ENCODE measurements at regions not wholly inside any gene's neighbourhood (a gene's known extent, or its start where the extent isn't known, plus 50 kb on each side); places are given as distances from the start of the nearest gene placed in this dataset.
A peak's percentile ranks its signal among the peaks of the same experiment; 100 is the strongest.

DNA sequence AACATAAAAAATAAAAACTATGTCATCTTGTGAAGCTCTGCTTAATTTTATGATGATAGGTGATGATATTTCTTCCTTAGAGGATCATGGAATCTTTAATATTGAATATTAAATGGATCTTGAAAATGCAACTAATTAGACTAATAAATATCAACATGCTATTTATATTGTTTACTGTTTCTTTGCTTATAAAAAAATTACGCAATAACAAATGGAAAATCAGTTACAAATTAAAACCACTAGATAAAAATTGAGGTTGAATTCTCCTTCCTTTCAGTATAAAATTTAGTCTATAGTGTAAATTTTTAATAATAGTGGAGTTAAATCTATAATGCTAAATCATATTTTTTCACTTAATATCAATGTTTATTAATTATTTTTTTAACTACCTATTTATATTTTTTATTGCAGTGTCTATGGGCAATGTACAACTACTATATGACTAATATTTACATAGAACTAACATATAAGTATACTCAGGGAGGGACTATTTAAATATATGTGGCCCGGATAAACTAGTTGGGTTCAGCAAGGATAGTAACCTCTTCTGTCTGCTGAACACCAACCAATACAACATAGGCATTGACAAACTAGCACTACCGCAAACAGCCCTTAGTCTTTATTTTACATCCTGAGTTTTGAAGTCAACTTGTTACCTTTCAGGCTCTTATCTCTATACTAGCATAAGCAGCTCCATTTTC, 628.0 kb downstream of the EFNB2 start:
- Histone ChIP-seq H2AFZ (ENCODE audit: low read depth, low read length) (no peak overlapping the region), H3K27ac (ENCODE audit: low read length) (no peak overlapping the region), H3K27me3 (ENCODE audit: insufficient read depth, low read length, poor library complexity) (no peaks in the 10 kb centered on the region), H3K4me2 (ENCODE audit: insufficient read depth, low read length) (peak overlapping the region; percentile 65; the same call in 1 of the 2 replicates), H3K79me2 (ENCODE audit: insufficient read depth, low read length) (no peaks in the 10 kb centered on the region), H3K36me3 (ENCODE audit: insufficient read depth, low read length) (no peaks in the 10 kb centered on the region), H3K9ac (ENCODE audit: low read depth, low read length) (no peak overlapping the region), H3K4me1 (ENCODE audit: insufficient read depth, low read length) (peaks cover 25% of the 10 kb centered on the region), H4K20me1 (ENCODE audit: insufficient read depth, low read length) (no peaks in the 10 kb centered on the region), H3K9me3 (ENCODE audit: insufficient read depth, low read length, severe bottlenecking) (no peaks in the 10 kb centered on the region), H3K4me3 (ENCODE audit: low read depth in 1 of 2, low read length in 2 of 2) (no peak overlapping the region; a peak in 1 of 4 replicates)
- TF ChIP-seq CTCF (IDR thresholded peaks at IDR 0.05; ENCODE audit: borderline replicate concordance, extremely low read depth, low read length, poor library complexity, severe bottlenecking), result no peak
- no peak for TF ChIP-seq EZH2 (IDR thresholded peaks at IDR 0.05; ENCODE audit: borderline replicate concordance, low read depth, low read length, severe bottlenecking)
- ATAC-seq (ENCODE audit: insufficient read depth, low read depth) (no peak), DNase-seq (no peak)

DNA sequence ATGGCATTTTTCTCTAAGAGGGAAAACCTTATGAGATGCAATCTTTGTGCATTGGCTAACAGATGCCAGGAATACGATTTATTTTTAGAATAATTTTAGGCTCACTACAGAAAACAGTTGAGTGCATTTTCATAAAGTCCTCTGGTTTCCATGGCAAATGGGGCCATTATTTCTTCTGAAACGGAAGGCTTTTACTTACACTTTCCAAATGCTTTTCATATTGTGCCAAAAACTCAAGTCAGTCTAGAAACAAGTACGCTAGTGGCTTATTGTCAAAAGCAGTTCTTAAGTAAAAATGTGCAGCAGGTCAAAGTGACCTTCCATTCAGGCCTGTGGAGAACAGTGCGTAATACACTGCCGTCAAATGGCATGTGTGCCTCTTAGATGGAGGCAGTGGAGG, 628.7 kb downstream of the EFNB2 start:
- Histone ChIP-seq H3K4me3 (ENCODE audit: low read depth in 1 of 2, low read length in 2 of 2) (no peak overlapping the region), H3K9me3 (ENCODE audit: insufficient read depth, low read length, severe bottlenecking) (no peaks in the 10 kb centered on the region), H3K27me3 (ENCODE audit: insufficient read depth, low read length, poor library complexity) (no peaks in the 10 kb centered on the region), H3K4me2 (ENCODE audit: insufficient read depth, low read length) (no peak overlapping the region), H3K79me2 (ENCODE audit: insufficient read depth, low read length) (no peaks in the 10 kb centered on the region), H3K27ac (ENCODE audit: low read length) (no peak overlapping the region), H3K36me3 (ENCODE audit: insufficient read depth, low read length) (no peaks in the 10 kb centered on the region), H3K9ac (ENCODE audit: low read depth, low read length) (no peak overlapping the region), H4K20me1 (ENCODE audit: insufficient read depth, low read length) (no peaks in the 10 kb centered on the region), H2AFZ (ENCODE audit: low read depth, low read length) (no peak overlapping the region), H3K4me1 (ENCODE audit: insufficient read depth, low read length) (peaks cover 25% of the 10 kb centered on the region)
- DNase-seq (no peak), ATAC-seq (ENCODE audit: insufficient read depth, low read depth) (no peak)
- TF ChIP-seq EZH2 (IDR thresholded peaks at IDR 0.05; ENCODE audit: borderline replicate concordance, low read depth, low read length, severe bottlenecking), result no peak
- TF ChIP-seq CTCF (IDR thresholded peaks at IDR 0.05; ENCODE audit: borderline replicate concordance, extremely low read depth, low read length, poor library complexity, severe bottlenecking), result no peak

- Histone ChIP-seq H3K79me2 (ENCODE audit: insufficient read depth, low read length) (no peaks in the 10 kb centered on the region), H3K4me2 (ENCODE audit: insufficient read depth, low read length) (no peak overlapping the region), H3K27ac (ENCODE audit: low read length) (no peak overlapping the region), H3K9me3 (ENCODE audit: insufficient read depth, low read length, severe bottlenecking) (no peaks in the 10 kb centered on the region), H3K4me1 (ENCODE audit: insufficient read depth, low read length) (peaks cover 17% of the 10 kb centered on the region), H3K4me3 (ENCODE audit: low read depth in 1 of 2, low read length in 2 of 2) (no peak overlapping the region), H4K20me1 (ENCODE audit: insufficient read depth, low read length) (no peaks in the 10 kb centered on the region), H3K36me3 (ENCODE audit: insufficient read depth, low read length) (no peaks in the 10 kb centered on the region), H3K9ac (ENCODE audit: low read depth, low read length) (no peak overlapping the region), H3K27me3 (ENCODE audit: insufficient read depth, low read length, poor library complexity) (no peaks in the 10 kb centered on the region), H2AFZ (ENCODE audit: low read depth, low read length) (no peak overlapping the region)
- ATAC-seq (ENCODE audit: insufficient read depth, low read depth), result no peak
- DNase-seq, result no peak
- no peak for TF ChIP-seq EZH2 (IDR thresholded peaks at IDR 0.05; ENCODE audit: borderline replicate concordance, low read depth, low read length, severe bottlenecking)
These were observed 631.3 kb downstream of the EFNB2 start for GRCh38 chr13:105904034-105904742.

GRCh38 chr13:105902396-105902795, 633.1 kb downstream of the EFNB2 start:
- Histone ChIP-seq H4K20me1 (ENCODE audit: insufficient read depth, low read length) (no peaks in the 10 kb centered on the region), H3K9ac (ENCODE audit: low read depth, low read length) (no peak overlapping the region), H3K27ac (ENCODE audit: low read length) (no peak overlapping the region), H3K4me2 (ENCODE audit: insufficient read depth, low read length) (no peak overlapping the region), H3K27me3 (ENCODE audit: insufficient read depth, low read length, poor library complexity) (no peaks in the 10 kb centered on the region), H3K4me1 (ENCODE audit: insufficient read depth, low read length) (no peaks in the 10 kb centered on the region; the same call in 1 of the 2 replicates), H3K79me2 (ENCODE audit: insufficient read depth, low read length) (no peaks in the 10 kb centered on the region), H2AFZ (ENCODE audit: low read depth, low read length) (no peak overlapping the region), H3K36me3 (ENCODE audit: insufficient read depth, low read length) (no peaks in the 10 kb centered on the region), H3K9me3 (ENCODE audit: insufficient read depth, low read length, severe bottlenecking) (no peaks in the 10 kb centered on the region), H3K4me3 (ENCODE audit: low read depth in 1 of 2, low read length in 2 of 2) (no peak overlapping the region)
- DNase-seq (no peak), ATAC-seq (ENCODE audit: insufficient read depth, low read depth) (no peak)
- no peak for TF ChIP-seq CTCF (IDR thresholded peaks at IDR 0.05; ENCODE audit: borderline replicate concordance, extremely low read depth, low read length, poor library complexity, severe bottlenecking)
- no peak for TF ChIP-seq EZH2 (IDR thresholded peaks at IDR 0.05; ENCODE audit: borderline replicate concordance, low read depth, low read length, severe bottlenecking)
